ENCODE measurements at regions not wholly inside any gene's neighbourhood (a gene's known extent, or its start where the extent isn't known, plus 50 kb on each side); places are given as distances from the start of the nearest gene placed in this dataset.

- no peak for TF ChIP-seq CTCF (IDR thresholded peaks at IDR 0.05; ENCODE audit: low read depth, low read length, missing control alignments)
- DNase-seq (ENCODE audit: low read depth), result no peak
- no peak overlapping the region for H3K4me3 ChIP-seq (ENCODE audit: low read depth, low read length)
Measured at GRCh38 chr21:39060485-39061083, 122.7 kb downstream of the PSMG1 start.

GRCh38 chr21:39057121-39057520, 126.1 kb downstream of the PSMG1 start:
- TF ChIP-seq CTCF (IDR thresholded peaks at IDR 0.05; ENCODE audit: low read depth, low read length, missing control alignments), result no peak
- DNase-seq (ENCODE audit: low read depth), result no peak
- no peak overlapping the region for H3K4me3 ChIP-seq (ENCODE audit: low read depth, low read length)

- no peak overlapping the region for H3K4me3 ChIP-seq (ENCODE audit: low read depth, low read length)
- no peak for TF ChIP-seq CTCF (IDR thresholded peaks at IDR 0.05; ENCODE audit: low read depth, low read length, missing control alignments)
- no peak for DNase-seq (ENCODE audit: low read depth)
Measured at GRCh38 chr21:39056636-39057035, 126.6 kb downstream of the PSMG1 start.

- TF ChIP-seq CTCF (IDR thresholded peaks at IDR 0.05; ENCODE audit: low read depth, low read length, missing control alignments), result no peak
- DNase-seq (ENCODE audit: low read depth), result no peak
Measured at GRCh38 chr21:39055167-39055767, 128.0 kb downstream of the PSMG1 start.

GRCh38 chr21:39054066-39054465, 129.2 kb downstream of the PSMG1 start:
- no peak for DNase-seq (ENCODE audit: low read depth)
- H3K4me3 ChIP-seq (ENCODE audit: low read depth, low read length), result no peak overlapping the region
- TF ChIP-seq CTCF (IDR thresholded peaks at IDR 0.05; ENCODE audit: low read depth, low read length, missing control alignments), result no peak

More at GRCh38 chr21:39055167-39055767, 128.0 kb downstream of the PSMG1 start:
- H3K4me3 ChIP-seq (ENCODE audit: low read depth, low read length), result no peak overlapping the region

- no peak for DNase-seq (ENCODE audit: low read depth)
- no peak for TF ChIP-seq CTCF (IDR thresholded peaks at IDR 0.05; ENCODE audit: low read depth, low read length, missing control alignments)
- no peak overlapping the region for H3K4me3 ChIP-seq (ENCODE audit: low read depth, low read length)
Measured at GRCh38 chr21:39053126-39053525, 130.1 kb downstream of the PSMG1 start.

GRCh38 chr21:39052718-39053117, 130.5 kb downstream of the PSMG1 start:
- no peak for TF ChIP-seq CTCF (IDR thresholded peaks at IDR 0.05; ENCODE audit: low read depth, low read length, missing control alignments)
- H3K4me3 ChIP-seq (ENCODE audit: low read depth, low read length), result no peak overlapping the region
- no peak for DNase-seq (ENCODE audit: low read depth)
